RPMI8226 (cell line): ENCODE measurements at regions not wholly inside any gene's neighbourhood (a gene's known extent, or its start where the extent isn't known, plus 50 kb on each side); places are given as distances from the start of the nearest gene placed in this dataset.

Source experiments
- DNase-seq: peaks from one replicate; pipeline ENCODE4 v3.0.0-alpha.2; 2015

DNA sequence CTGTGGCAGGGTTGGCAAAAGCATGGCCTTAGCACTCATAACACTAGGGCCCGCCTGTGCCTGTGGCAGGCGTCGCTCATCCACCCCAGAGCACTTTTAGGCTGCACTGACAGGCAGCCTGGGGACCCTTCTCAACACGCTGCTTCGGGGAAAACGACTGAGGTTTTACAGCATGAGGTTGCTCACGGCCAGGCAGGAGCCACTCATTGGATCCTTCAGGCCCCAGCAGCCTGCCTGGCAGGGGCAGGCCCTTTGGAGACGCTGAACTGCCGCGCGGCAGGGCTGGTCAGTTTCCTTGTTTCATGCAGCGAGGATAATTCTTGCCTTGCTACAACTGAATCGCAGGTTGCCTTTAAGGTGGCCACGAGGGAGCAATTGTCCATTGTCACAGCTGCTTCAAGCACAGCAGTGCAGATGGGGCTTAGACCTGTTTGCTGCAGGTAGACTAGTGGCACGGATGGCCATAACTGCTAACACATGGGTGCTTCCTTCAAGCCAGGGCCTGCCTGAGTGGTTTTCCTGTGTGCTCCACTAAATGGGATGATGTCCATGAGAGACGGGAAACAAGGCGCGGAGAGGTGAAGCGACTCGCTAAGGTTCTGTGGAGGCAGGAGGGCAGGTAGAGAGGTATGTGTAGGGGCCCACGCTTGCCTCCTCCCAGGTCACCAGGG, 49.9 kb upstream of the HS6ST1 start:
- no peak for DNase-seq

GRCh38 chr2:128369108-128369555, 50.5 kb upstream of the HS6ST1 start:
- DNase-seq = no peak

GRCh38 chr2:128369602-128370467, 51.2 kb upstream of the HS6ST1 start:
- no peak for DNase-seq

- no peak for DNase-seq
Observed at GRCh38 chr2:128370468-128371247, 52.0 kb upstream of the HS6ST1 start.

DNA sequence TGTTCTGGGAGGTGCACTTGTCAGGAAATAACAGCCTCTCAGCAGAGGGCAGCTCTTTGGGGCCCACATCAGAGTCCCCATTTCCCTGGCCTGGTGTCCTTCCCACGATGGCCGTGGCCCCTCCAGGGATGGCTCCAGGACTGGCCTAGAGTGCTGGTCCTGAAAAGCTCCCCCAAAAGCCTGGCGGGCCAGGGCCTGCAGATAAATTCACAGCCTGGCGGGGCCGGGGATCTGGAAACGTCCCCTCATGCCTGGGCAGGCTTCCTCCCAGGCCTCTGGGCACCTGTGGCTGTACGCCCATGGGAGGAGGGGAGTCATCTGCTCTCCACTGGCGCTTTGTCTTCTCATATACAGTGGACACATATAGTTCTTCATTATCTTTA, 52.6 kb upstream of the HS6ST1 start:
- DNase-seq = no peak

GRCh38 chr2:128371648-128372345, 53.1 kb upstream of the HS6ST1 start:
- peak; percentile 92 for DNase-seq

GRCh38 chr2:128372621-128373341, 54.1 kb upstream of the HS6ST1 start:
- no peak for DNase-seq

DNA sequence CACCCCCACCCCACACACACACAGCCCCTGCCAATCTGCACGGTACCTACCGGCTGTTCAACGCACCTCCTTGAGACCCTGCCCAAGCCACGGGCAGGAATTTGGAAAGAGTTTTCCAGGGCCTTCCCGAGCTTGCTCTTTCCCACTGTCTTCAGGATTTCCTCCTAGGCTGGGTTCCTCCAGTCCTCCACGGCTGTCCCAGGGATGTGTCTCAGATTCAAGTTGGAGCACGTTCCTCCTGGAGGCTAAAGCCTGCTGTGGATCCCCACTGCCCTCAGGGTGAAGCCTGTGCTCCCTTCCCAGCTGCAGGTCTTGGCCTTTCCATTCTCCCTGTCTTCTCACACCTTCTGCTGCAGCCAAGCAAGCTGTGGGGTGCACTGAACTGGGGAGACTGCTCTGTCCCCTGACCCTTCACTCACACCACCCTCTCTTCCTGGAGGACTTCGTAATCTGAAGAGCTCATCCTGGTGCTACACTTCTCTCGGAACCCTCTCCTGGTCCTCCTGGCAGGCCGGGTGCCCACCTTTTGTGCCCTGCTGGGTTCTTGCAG, 54.9 kb upstream of the HS6ST1 start:
- no peak for DNase-seq

GRCh38 chr2:128374001-128374710, 55.5 kb upstream of the HS6ST1 start:
- DNase-seq = no peak

GRCh38 chr2:128374711-128375413, 56.2 kb upstream of the HS6ST1 start:
- no peak for DNase-seq

- DNase-seq = no peak
Observed at GRCh38 chr2:128375454-128375853, 56.8 kb upstream of the HS6ST1 start.

- DNase-seq = no peak
Observed at GRCh38 chr2:128376241-128377041, 57.8 kb upstream of the HS6ST1 start.

DNA sequence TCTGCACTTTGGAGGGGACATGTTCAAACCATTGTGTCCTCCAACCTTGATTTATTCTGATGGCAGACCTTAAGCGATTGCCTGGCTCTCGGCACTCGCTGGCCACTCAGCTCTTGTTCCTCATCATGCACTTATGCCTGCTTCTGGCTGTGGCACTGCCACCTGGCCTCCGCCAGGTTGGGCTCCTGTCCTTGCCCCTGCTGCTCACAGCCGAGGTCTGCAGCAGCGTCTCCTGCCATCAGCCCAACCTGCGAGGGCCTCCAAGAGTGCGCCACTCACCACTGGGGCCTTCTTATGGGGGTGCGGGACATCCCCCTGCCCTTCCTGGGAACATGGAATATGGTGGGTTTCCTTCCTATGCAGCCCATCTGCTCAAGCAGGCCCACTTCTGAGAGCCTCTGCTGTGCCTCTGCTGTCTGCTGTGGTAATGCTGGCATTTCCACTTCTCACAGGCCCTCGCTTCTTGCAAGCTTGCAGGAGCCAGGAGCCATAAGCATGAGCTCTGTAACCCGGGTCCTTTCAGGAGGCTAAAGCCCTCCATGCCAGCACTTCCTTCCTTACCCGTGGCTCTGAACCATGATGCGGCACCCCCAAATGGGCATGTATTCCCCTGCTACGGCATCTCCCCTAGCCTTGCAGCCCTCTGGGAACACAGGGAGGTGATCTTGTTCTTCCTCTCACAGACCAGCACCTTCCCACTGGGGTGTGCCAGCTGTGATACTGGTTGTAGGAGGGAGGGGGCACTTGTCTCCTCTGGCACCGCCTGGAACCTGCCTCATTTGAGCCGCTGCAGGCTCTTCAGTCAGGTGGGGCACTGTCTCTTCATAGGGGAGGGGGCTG, 58.6 kb upstream of the HS6ST1 start:
- no peak for DNase-seq

DNA sequence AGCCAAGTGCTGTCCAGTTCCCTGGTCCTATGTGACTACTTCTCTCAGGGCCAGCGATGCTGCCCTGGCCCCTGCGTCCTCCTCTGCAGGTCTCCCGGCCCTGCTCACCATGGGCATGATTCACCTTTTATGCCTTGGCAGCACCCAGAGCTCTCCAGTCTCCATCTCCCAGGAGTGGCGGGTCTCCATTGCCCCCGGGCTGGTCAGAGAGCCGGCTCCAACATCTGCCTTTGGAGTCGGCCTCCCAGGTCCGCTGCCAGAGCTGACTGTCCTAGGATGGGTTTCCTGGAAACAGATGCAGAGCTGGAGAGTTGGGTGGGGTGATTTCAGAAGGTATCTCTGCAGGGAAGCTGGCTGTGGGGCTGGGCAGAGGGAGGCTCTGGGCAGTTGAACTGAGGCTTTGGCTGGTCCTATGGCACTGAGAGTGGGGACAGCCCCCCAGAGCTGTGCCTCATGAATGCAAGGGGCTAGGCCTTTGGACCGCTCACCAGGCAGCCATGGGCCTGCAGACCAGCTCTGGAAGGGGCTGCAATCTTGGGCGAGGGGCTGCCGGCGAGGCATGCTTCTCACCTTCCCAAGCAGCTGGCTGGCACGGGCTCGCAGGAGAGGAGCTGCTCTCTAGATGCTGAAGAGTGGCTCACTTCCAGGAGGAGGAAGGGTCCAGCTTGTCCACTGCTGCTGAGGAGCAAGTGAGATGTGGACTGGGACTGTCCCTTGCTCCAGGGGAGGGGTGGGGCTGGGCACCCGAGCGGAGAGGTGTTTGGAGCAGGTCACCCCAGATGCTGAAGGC, 59.8 kb upstream of the HS6ST1 start:
- DNase-seq = no peak

- DNase-seq = no peak
Observed at GRCh38 chr2:128379021-128380015, 60.6 kb upstream of the HS6ST1 start.

- no peak for DNase-seq
Observed at GRCh38 chr2:128380061-128380889, 61.6 kb upstream of the HS6ST1 start.
